ENCODE measurements at regions not wholly inside any gene's neighbourhood (a gene's known extent, or its start where the extent isn't known, plus 50 kb on each side); places are given as distances from the start of the nearest gene placed in this dataset.
A peak's percentile ranks its signal among the peaks of the same experiment; 100 is the strongest.

DNA sequence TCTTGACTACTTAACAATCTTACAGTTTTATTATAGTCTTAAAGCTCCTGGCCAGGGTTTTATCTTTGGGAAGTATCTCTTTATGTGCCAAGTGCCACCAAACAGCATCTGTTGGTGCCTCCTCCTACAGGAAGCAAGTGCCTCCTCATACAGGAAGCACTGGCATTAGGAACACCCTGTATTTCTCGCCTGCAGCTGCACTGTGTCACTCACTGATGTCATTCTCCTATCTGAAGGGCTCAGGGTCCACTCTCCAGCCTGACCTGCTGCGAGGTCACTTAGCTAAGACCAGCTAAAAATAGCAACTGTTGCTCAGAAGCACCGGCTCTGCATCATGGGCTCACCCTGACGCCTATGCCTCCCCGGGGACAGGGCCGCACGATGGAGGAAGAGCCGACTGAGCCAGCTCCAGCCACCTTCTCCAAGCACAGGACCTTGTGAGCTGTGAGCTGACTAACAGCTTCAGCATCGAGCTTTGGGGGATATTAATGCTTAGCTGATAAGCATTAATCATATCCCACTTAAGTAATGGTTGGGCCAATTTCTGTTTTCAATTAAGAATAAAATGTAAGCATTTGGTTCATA is 66.3 kb upstream of the CD93 start (continued):
- TF ChIP-seq, protein P1, sequence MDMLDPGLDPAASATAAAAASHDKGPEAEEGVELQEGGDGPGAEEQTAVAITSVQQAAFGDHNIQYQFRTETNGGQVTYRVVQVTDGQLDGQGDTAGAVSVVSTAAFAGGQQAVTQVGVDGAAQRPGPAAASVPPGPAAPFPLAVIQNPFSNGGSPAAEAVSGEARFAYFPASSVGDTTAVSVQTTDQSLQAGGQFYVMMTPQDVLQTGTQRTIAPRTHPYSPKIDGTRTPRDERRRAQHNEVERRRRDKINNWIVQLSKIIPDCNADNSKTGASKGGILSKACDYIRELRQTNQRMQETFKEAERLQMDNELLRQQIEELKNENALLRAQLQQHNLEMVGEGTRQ (CRISPR knock-in tag; IDR thresholded peaks at IDR 0.05): no peak
- TF ChIP-seq NR2C1 (IDR thresholded peaks at IDR 0.05): peak; percentile 74
- TF ChIP-seq NR2C1 (tag; IDR thresholded peaks at IDR 0.05): peak; percentile 89
- TF ChIP-seq ZFP1 (CRISPR knock-in tag; IDR thresholded peaks at IDR 0.05): no peak
- TF ChIP-seq MYNN (IDR thresholded peaks at IDR 0.05): peak; percentile 88
- no peak for TF ChIP-seq MYNN (CRISPR knock-in tag; IDR thresholded peaks at IDR 0.05)
- TF ChIP-seq ARID1B (IDR thresholded peaks at IDR 0.05): peak; percentile 91
- peak; percentile 59 for TF ChIP-seq ZFX (CRISPR knock-in tag; IDR thresholded peaks at IDR 0.05)
- TF ChIP-seq, protein P2, sequence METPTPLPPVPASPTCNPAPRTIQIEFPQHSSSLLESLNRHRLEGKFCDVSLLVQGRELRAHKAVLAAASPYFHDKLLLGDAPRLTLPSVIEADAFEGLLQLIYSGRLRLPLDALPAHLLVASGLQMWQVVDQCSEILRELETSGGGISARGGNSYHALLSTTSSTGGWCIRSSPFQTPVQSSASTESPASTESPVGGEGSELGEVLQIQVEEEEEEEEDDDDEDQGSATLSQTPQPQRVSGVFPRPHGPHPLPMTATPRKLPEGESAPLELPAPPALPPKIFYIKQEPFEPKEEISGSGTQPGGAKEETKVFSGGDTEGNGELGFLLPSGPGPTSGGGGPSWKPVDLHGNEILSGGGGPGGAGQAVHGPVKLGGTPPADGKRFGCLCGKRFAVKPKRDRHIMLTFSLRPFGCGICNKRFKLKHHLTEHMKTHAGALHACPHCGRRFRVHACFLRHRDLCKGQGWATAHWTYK (CRISPR knock-in tag; IDR thresholded peaks at IDR 0.05): peak; percentile 36; the same call in 1 of the 2 replicates
- no peak for TF ChIP-seq ZNF695 (CRISPR knock-in tag; IDR thresholded peaks at IDR 0.05)
- no peak for TF ChIP-seq ZNF253 (CRISPR knock-in tag; conservative IDR thresholded peaks at IDR 0.05)
- TF ChIP-seq MBD2 (IDR thresholded peaks at IDR 0.05; ENCODE audit: borderline replicate concordance, low read depth): peak; percentile 55
- TF ChIP-seq, protein P3, sequence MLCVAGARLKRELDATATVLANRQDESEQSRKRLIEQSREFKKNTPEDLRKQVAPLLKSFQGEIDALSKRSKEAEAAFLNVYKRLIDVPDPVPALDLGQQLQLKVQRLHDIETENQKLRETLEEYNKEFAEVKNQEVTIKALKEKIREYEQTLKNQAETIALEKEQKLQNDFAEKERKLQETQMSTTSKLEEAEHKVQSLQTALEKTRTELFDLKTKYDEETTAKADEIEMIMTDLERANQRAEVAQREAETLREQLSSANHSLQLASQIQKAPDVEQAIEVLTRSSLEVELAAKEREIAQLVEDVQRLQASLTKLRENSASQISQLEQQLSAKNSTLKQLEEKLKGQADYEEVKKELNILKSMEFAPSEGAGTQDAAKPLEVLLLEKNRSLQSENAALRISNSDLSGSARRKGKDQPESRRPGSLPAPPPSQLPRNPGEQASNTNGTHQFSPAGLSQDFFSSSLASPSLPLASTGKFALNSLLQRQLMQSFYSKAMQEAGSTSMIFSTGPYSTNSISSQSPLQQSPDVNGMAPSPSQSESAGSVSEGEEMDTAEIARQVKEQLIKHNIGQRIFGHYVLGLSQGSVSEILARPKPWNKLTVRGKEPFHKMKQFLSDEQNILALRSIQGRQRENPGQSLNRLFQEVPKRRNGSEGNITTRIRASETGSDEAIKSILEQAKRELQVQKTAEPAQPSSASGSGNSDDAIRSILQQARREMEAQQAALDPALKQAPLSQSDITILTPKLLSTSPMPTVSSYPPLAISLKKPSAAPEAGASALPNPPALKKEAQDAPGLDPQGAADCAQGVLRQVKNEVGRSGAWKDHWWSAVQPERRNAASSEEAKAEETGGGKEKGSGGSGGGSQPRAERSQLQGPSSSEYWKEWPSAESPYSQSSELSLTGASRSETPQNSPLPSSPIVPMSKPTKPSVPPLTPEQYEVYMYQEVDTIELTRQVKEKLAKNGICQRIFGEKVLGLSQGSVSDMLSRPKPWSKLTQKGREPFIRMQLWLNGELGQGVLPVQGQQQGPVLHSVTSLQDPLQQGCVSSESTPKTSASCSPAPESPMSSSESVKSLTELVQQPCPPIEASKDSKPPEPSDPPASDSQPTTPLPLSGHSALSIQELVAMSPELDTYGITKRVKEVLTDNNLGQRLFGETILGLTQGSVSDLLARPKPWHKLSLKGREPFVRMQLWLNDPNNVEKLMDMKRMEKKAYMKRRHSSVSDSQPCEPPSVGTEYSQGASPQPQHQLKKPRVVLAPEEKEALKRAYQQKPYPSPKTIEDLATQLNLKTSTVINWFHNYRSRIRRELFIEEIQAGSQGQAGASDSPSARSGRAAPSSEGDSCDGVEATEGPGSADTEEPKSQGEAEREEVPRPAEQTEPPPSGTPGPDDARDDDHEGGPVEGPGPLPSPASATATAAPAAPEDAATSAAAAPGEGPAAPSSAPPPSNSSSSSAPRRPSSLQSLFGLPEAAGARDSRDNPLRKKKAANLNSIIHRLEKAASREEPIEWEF (CRISPR knock-in tag; IDR thresholded peaks at IDR 0.05): no peak; the same call in 1 of the 2 replicates
- TF ChIP-seq DDX20 (tag; IDR thresholded peaks at IDR 0.05; ENCODE audit: low read depth): peak; percentile 60; the same call in 1 of the 2 replicates
- peak; percentile 89 for TF ChIP-seq SMAD4 (CRISPR knock-in tag; conservative IDR thresholded peaks at IDR 0.05)
- TF ChIP-seq ZNF583 (CRISPR knock-in tag; IDR thresholded peaks at IDR 0.05): peak; percentile 81
- TF ChIP-seq, protein P4, sequence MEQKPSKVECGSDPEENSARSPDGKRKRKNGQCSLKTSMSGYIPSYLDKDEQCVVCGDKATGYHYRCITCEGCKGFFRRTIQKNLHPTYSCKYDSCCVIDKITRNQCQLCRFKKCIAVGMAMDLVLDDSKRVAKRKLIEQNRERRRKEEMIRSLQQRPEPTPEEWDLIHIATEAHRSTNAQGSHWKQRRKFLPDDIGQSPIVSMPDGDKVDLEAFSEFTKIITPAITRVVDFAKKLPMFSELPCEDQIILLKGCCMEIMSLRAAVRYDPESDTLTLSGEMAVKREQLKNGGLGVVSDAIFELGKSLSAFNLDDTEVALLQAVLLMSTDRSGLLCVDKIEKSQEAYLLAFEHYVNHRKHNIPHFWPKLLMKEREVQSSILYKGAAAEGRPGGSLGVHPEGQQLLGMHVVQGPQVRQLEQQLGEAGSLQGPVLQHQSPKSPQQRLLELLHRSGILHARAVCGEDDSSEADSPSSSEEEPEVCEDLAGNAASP (IDR thresholded peaks at IDR 0.05): peak; percentile 83
- TF ChIP-seq, protein P5, sequence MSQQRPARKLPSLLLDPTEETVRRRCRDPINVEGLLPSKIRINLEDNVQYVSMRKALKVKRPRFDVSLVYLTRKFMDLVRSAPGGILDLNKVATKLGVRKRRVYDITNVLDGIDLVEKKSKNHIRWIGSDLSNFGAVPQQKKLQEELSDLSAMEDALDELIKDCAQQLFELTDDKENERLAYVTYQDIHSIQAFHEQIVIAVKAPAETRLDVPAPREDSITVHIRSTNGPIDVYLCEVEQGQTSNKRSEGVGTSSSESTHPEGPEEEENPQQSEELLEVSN (IDR thresholded peaks at IDR 0.05; ENCODE audit: borderline replicate concordance in 1 of 2, extremely low read depth in 1 of 2, insufficient read depth in 1 of 2, insufficient read length in 1 of 2, low read depth in 1 of 2, low read length in 1 of 2, poor library complexity in 1 of 2, severe bottlenecking in 1 of 2): peak; percentile 47 to 51
- TF ChIP-seq ZNF589 (CRISPR knock-in tag; IDR thresholded peaks at IDR 0.05; ENCODE audit: low read depth): peak; percentile 80
- 0 out of 2 replicates have a peak, but pooled peaks have one; percentile 1 for TF ChIP-seq TEAD2 (tag; IDR thresholded peaks at IDR 0.05)
